ENCODE measurements at regions not wholly inside any gene's neighbourhood (a gene's known extent, or its start where the extent isn't known, plus 50 kb on each side); places are given as distances from the start of the nearest gene placed in this dataset.

DNA sequence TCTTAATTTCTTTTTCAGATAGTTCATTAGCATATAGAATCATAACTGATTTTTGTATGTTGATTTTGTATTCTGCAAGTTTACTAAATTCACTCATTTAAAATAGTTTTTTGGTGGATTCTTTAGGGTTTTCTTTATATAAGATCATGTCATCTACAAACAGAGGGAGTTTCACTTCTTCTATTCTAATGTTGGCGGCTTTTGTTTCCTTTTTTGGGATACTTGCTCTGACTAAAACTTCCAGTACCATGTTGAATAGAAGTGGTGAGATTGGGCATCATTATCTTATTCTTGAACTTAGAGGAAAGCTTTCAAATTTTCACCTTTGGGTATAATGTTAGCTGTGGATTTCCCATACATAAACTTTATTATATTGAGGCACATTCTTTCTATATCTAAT, 296.9 kb downstream of the BCKDHB start:
- no peak for DNase-seq (ENCODE audit: low read depth)

DNA sequence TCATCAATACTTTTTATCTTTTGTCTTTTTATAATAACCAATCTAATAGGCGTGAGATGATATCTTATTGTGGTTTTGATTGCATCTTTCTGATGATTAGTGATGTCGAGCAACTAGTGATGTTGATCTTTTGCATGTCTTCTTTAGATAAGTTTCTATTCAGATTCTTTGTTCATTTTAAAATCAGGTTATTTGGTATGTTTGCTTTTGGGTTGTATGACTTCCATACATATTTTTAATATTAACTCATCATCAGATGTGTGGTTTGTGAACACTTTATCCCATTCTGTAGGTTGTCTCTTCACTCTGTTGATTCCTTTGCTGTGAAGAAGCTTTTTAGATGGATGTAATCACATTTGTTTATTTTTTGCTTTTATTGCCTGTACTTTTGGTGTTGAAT, 295.8 kb downstream of the BCKDHB start:
- no peak for DNase-seq (ENCODE audit: low read depth)

Measured in GM04504 (cell line).